GM10248 (cell line): ENCODE measurements at regions not wholly inside any gene's neighbourhood (a gene's known extent, or its start where the extent isn't known, plus 50 kb on each side); places are given as distances from the start of the nearest gene placed in this dataset.
A peak's percentile ranks its signal among the peaks of the same experiment; 100 is the strongest.

Source experiments
- CTCF ChIA-PET: fragments of 300-600 bp; sonication (Branson Sonifier 250); formaldehyde crosslinking; extraction: SDS; loops from one replicate; lab custom pipeline; 2021; ENCODE audit warnings: antibody characterized with exemption; lab: Yijun Ruan, JAX
- POLR2A ChIA-PET: fragments of 350-650 bp; sonication (Branson Sonifier 250); formaldehyde crosslinking; extraction: SDS; loops from one replicate; lab custom pipeline; 2020; ENCODE audit warnings: antibody characterized with exemption; lab: Yijun Ruan, JAX
- DNase-seq: peaks from one replicate; pipeline ENCODE4 v3.0.0; 2012; ENCODE audit errors: extremely low spot score
- TF ChIP-seq, protein P1 (sequence below): IDR thresholded peaks from 2 replicates; pipeline ENCODE4 v1.5.1; 2012; ENCODE audit warnings: mild to moderate bottlenecking, low read depth; ENCODE audit errors: extremely low read depth, missing control alignments, control extremely low read depth

DNA sequence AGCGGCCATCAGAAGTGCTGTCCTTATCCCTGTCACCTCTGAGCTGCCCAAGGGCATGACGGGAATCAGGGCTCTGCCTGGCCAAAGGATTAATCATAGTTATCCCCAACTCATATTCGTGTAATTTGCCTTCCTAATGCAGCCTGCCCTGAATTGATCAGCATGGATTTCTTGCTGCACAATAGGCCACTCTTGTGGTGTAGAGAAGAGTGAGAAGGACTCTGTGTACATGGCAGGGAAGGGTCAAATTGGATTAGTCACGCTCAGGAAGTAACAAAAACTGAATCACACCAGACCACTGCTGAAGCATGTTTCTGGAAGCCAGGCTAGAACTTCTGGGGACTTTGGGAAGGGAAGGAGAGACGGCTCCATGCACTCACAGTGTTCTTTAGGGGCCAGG is 227.0 kb downstream of the BUB3 start:
- POLR2A ChIA-PET, result no interaction called here
- CTCF ChIA-PET, result interaction anchor here (0.8 to 2.1 kb wide), 15 partner anchors 10 to 338 kb away, joined by 3 to 10 read pairs (median 5); no protein-coding TSS in a partner anchor
- TF ChIP-seq, protein P1, sequence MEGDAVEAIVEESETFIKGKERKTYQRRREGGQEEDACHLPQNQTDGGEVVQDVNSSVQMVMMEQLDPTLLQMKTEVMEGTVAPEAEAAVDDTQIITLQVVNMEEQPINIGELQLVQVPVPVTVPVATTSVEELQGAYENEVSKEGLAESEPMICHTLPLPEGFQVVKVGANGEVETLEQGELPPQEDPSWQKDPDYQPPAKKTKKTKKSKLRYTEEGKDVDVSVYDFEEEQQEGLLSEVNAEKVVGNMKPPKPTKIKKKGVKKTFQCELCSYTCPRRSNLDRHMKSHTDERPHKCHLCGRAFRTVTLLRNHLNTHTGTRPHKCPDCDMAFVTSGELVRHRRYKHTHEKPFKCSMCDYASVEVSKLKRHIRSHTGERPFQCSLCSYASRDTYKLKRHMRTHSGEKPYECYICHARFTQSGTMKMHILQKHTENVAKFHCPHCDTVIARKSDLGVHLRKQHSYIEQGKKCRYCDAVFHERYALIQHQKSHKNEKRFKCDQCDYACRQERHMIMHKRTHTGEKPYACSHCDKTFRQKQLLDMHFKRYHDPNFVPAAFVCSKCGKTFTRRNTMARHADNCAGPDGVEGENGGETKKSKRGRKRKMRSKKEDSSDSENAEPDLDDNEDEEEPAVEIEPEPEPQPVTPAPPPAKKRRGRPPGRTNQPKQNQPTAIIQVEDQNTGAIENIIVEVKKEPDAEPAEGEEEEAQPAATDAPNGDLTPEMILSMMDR, result no peak
- no peak for DNase-seq

DNA sequence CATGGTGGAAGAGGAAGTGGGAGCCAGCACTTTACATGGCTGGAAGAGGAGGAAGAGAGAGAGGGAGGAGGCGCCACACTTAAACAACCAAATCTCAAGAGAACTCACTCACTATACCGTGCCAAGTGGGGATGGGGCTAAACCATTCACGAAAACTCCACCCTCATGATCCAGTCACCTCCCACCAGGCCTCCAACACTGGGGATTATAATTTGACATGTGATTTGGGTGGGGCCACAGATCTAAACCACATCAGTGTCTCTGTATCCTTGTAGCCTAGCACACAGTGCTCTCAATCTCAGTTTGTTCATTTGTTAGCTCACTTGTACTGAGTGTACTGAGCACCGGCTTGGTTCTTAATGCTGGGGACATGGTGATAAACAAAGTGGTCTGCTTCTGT is 228.3 kb downstream of the BUB3 start:
- CTCF ChIA-PET, result no interaction called here
- POLR2A ChIA-PET, result no interaction called here
- no peak for DNase-seq
- TF ChIP-seq, protein P1, result no peak

DNA sequence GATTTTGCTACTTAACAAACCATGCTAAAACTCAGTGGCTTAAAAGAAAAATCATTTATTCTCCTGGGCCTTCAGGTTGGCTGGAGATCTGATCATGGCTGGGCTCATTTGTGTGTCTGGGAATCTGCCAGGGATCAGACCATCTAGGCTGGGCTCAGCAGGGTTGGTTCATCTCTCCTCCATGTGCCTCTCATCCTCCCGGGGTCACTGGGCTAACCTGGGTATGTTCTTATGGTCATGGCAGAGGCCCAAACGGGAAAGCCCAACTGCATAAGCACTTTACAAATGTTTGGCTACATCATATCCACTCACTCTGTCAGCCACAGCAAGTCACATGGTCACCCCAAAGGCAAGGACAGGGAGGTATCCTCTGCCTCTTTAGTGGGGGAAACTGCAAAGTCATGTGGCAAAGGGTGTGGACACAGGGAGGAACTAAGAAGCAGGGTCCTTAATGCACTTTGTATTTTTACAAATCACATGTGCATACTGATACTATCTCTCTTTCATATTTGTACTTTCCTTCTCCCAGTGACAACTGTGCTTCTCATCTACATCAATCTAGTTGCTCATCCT is 231.4 kb downstream of the BUB3 start:
- TF ChIP-seq, protein P1, result no peak
- no peak for DNase-seq
- ChIA-PET POLR2A (no interaction called here), CTCF (interaction anchor here (1.4 kb wide), 1 partner anchor 17 kb away, joined by 4 read pairs; no protein-coding TSS in a partner anchor)

DNA sequence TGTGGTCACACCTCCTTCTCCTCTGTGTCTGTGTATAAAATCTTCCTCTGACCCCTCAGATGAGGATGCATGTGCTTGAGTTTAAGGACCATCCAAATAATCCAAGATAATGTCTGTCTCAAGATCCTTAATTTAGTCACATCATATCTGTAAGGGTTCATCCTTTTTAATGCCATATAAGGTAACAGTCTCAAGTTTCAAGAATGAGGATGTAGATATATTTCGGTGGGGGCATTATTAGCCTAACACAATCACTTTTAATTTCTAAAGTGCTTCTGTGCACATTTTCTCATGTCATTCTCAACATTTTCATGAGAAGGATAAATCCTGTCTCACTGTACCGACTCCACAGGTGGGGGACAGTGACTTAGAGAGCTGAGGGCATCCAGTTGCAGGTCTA is 235.3 kb downstream of the BUB3 start:
- POLR2A ChIA-PET, result no interaction called here
- CTCF ChIA-PET, result interaction anchor here (1.4 to 2.7 kb wide), 3 partner anchors 10 to 256 kb away, joined by 3 to 9 read pairs (median 6); no protein-coding TSS in a partner anchor
- TF ChIP-seq, protein P1, result no peak
- no peak for DNase-seq

DNA sequence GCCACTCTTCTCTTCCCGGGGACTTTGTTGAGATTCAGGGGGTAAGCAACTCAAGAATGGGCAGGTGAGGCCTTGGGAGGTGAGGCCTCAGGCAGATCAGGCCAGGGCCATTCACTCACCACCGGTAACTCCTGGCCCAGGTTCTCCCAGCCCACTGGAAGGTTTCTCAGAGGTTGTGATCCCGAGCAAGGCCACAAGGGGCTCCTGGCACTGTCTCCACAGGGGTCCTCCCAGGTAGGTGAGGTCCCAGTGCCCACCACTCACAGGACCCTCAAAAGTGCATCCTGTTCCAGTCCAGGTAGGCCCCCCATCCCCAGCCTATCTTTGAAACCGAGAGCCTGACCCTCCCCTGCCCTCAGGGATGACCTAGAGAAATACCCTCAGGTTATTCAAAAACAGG is 236.1 kb downstream of the BUB3 start:
- ChIA-PET POLR2A (no interaction called here), CTCF (interaction anchor here (1.2 to 2.7 kb wide), 6 partner anchors 9 to 257 kb away, joined by 3 to 12 read pairs (median 6); no protein-coding TSS in a partner anchor)
- DNase-seq, result peak; percentile 28
- TF ChIP-seq, protein P1, result peak; percentile 6

DNA sequence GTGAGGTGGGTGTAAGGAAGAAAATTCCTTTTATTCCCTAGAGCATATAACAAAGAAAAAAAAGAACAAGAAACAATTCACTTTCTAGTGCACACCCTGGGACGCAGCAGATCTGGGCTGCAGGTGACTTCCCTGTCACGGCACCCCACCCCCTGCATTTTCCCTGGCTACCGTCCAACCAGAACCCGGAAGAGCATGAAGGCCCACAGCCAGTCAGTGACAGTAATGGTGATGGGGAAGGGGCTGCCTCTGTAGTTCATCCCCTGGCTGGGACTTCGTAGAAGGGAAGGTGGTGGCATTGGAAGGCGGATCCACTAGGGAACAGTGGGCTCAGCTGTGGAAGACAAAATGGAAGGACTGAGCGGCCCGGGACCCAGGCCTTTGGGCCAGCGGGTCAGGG is 236.7 kb downstream of the BUB3 start:
- TF ChIP-seq, protein P1, result no peak
- peak; percentile 30 for DNase-seq
- CTCF ChIA-PET, result interaction anchor here (0.8 to 2.5 kb wide), 6 partner anchors 8 to 251 kb away, joined by 3 to 12 read pairs (median 4); no protein-coding TSS in a partner anchor
- POLR2A ChIA-PET, result no interaction called here
